ENCODE measurements at regions not wholly inside any gene's neighbourhood (a gene's known extent, or its start where the extent isn't known, plus 50 kb on each side); places are given as distances from the start of the nearest gene placed in this dataset.

DNA sequence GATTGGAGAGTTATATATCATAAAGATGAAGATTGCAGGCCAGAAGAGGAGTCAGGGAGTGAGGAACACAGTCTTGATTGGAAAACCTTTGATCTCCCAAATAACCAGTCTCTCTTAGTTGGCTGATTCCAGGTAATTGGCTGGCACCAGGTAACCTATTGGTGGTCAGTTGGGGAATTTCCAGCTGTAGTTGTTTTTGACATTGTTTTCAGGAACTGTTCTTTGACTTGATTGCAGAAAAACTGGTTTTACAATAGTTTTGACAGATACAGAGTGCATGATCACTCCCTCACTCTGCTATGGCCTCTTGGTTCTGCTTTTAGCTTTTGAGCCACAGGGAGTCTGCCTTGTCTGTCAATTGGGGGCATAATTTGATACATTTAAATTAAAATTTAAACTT lies 71.6 kb downstream of the ZNF641 start:
- no peak for TF ChIP-seq EZH2 (IDR thresholded peaks at IDR 0.05; ENCODE audit: borderline replicate concordance, low read depth, low read length, severe bottlenecking)
- TF ChIP-seq, protein P1, sequence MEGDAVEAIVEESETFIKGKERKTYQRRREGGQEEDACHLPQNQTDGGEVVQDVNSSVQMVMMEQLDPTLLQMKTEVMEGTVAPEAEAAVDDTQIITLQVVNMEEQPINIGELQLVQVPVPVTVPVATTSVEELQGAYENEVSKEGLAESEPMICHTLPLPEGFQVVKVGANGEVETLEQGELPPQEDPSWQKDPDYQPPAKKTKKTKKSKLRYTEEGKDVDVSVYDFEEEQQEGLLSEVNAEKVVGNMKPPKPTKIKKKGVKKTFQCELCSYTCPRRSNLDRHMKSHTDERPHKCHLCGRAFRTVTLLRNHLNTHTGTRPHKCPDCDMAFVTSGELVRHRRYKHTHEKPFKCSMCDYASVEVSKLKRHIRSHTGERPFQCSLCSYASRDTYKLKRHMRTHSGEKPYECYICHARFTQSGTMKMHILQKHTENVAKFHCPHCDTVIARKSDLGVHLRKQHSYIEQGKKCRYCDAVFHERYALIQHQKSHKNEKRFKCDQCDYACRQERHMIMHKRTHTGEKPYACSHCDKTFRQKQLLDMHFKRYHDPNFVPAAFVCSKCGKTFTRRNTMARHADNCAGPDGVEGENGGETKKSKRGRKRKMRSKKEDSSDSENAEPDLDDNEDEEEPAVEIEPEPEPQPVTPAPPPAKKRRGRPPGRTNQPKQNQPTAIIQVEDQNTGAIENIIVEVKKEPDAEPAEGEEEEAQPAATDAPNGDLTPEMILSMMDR (IDR thresholded peaks at IDR 0.05; ENCODE audit: borderline replicate concordance, extremely low read depth, low read length, poor library complexity, severe bottlenecking): no peak

Data from DND-41 (cell line).